ENCODE measurements at regions not wholly inside any gene's neighbourhood (a gene's known extent, or its start where the extent isn't known, plus 50 kb on each side); places are given as distances from the start of the nearest gene placed in this dataset.

GRCh38 chr4:105057370-105058105, 89.1 kb upstream of the TET2 start:
- no peaks in the 10 kb centered on the region for H3K79me2 ChIP-seq (ENCODE audit: control insufficient read depth in 1 of 2, insufficient read depth in 2 of 2, low read length in 2 of 2)
- H2BK5ac ChIP-seq (ENCODE audit: low read depth, low read length) = no peak overlapping the region
- no peak overlapping the region for H2BK15ac ChIP-seq (ENCODE audit: low read length)
- POLR2A ChIA-PET (ENCODE audit: partially characterized antibody) = no interaction called here
- no peak overlapping the region for H2BK20ac ChIP-seq (ENCODE audit: low read length)
- no peak overlapping the region for H4K91ac ChIP-seq (replicated peaks; ENCODE audit: insufficient read length, low read length)
- H3K9me3 ChIP-seq (ENCODE audit: insufficient read depth in 2 of 2, low read depth in 1 of 2, low read length in 1 of 2) = no peaks in the 10 kb centered on the region
- H2BK12ac ChIP-seq (ENCODE audit: low read depth, low read length) = no peak overlapping the region
- no peak overlapping the region for H3K9ac ChIP-seq (replicated peaks in 1 of 4; ENCODE audit: extremely low read depth in 1 of 4, low read depth in 3 of 4, low read length in 3 of 4)
- H4K5ac ChIP-seq (ENCODE audit: insufficient read length, low read depth, low read length) = no peak overlapping the region
- H3K36me3 ChIP-seq (ENCODE audit: control insufficient read depth in 2 of 4, insufficient read depth in 4 of 4, low read length in 3 of 4) = no peaks in the 10 kb centered on the region
- no peak for FAIRE-seq
- no peaks in the 10 kb centered on the region for H3K79me1 ChIP-seq (ENCODE audit: low read depth, low read length)
- peaks cover 0 to 9% (median 5%) of the 10 kb centered on the region in 4 experiments; a peak in 3 of 7 replicates for H3K4me1 ChIP-seq (replicated peaks in 1 of 4; ENCODE audit: control insufficient read depth in 3 of 4, insufficient read depth in 4 of 4, low read length in 3 of 4)
- H3K4me3 ChIP-seq (ENCODE audit: extremely low read depth in 1 of 4, insufficient read depth in 2 of 4, low read depth in 3 of 4, low read length in 4 of 4) = no peak overlapping the region
- no peak overlapping the region for H2BK120ac ChIP-seq (replicated peaks; ENCODE audit: low read depth, low read length)
- H3K4ac ChIP-seq (replicated peaks; ENCODE audit: insufficient read length, low read depth, low read length) = no peak overlapping the region
- WGBS, 2 experiments (ENCODE audit: extremely low coverage in 1 of 2, insufficient coverage in 1 of 2, insufficient read length in 1 of 2, insufficient replicate concordance in 2 of 2, low coverage in 1 of 2, low lambda C conversion rate in 2 of 2, missing lambda C conversion rate in 1 of 2) = 95% methylated on average over 5 of the region's 5 CpGs; no CpG with 5 or more reads in 1 of the 2 experiments
- no peak overlapping the region for H4K8ac ChIP-seq (ENCODE audit: extremely low read depth, insufficient read depth, low read length)
- no peak overlapping the region for H2AK5ac ChIP-seq (ENCODE audit: low read depth, low read length)
- H3K14ac ChIP-seq (ENCODE audit: insufficient read length) = no peak overlapping the region
- TF ChIP-seq MAFK (IDR thresholded peaks at IDR 0.05; ENCODE audit: low read depth, low read length) = no peak
- TF ChIP-seq JUND (IDR thresholded peaks at IDR 0.05; ENCODE audit: low read length) = no peak
- TF ChIP-seq SP4 (IDR thresholded peaks at IDR 0.05; ENCODE audit: low read length) = no peak
- no peak for TF ChIP-seq POLR2A (IDR thresholded peaks at IDR 0.05; ENCODE audit: control extremely low read depth in 1 of 2, low read depth in 2 of 2, low read length in 2 of 2)
- TF ChIP-seq TBP (IDR thresholded peaks at IDR 0.05; ENCODE audit: low read depth, low read length) = no peak
- no peak for DNase-seq (ENCODE audit: low read depth in 1 of 2, low spot score in 2 of 2)
- no peak overlapping the region for H3K27ac ChIP-seq (ENCODE audit: low read depth, low read length)
- H3K23me2 ChIP-seq (ENCODE audit: low read depth, low read length) = no peaks in the 10 kb centered on the region
- H3K18ac ChIP-seq (ENCODE audit: extremely low read depth, low read length) = no peak overlapping the region
- H3K56ac ChIP-seq (replicated peaks; ENCODE audit: insufficient read length, low read depth, low read length) = no peak overlapping the region
- no peaks in the 10 kb centered on the region for H4K20me1 ChIP-seq (replicated peaks in 1 of 2; ENCODE audit: control insufficient read depth in 1 of 2, insufficient read depth in 2 of 2, low read length in 2 of 2)
- H3K27me3 ChIP-seq (replicated peaks in 1 of 4; ENCODE audit: control insufficient read depth in 3 of 4, extremely low read depth in 1 of 4, insufficient read depth in 3 of 4, low read length in 3 of 4) = no peaks in the 10 kb centered on the region
- CTCF ChIA-PET (ENCODE audit: partially characterized antibody) = interaction anchor here (0.6 kb wide), 1 partner anchor 375 kb away, joined by 3 read pairs; no protein-coding TSS in a partner anchor
- H3K4me2 ChIP-seq (ENCODE audit: insufficient read depth in 1 of 2, low read depth in 2 of 2, low read length in 2 of 2) = no peak overlapping the region
- H3K23ac ChIP-seq (ENCODE audit: insufficient read length) = no peak overlapping the region
- no peak overlapping the region for H2AFZ ChIP-seq (ENCODE audit: low read length)

All from H1 (cell line).